Nephron (organoid): ENCODE measurements at regions not wholly inside any gene's neighbourhood (a gene's known extent, or its start where the extent isn't known, plus 50 kb on each side); places are given as distances from the start of the nearest gene placed in this dataset.

ENCODE experiments used
- H3K27ac Mint-ChIP-seq, 3 experiments: 2 replicates each; pipeline ENCODE4 v1.8.0; 2020; ENCODE audit warnings: mixed read lengths in 3 of 3, mild to moderate bottlenecking in 2 of 3, moderate library complexity in 1 of 3
- H3K27me3 Mint-ChIP-seq: 2 replicates; pipeline ENCODE4 v1.8.0; 2021; ENCODE audit warnings: low read depth, mild to moderate bottlenecking, moderate library complexity, mixed read lengths
- H3K36me3 Mint-ChIP-seq: 2 replicates; pipeline ENCODE4 v1.8.0; 2020; ENCODE audit warnings: low read depth, mixed read lengths
- H3K4me1 Mint-ChIP-seq: 2 replicates; pipeline ENCODE4 v1.8.0; 2020; ENCODE audit warnings: mixed read lengths
- H3K4me3 Mint-ChIP-seq, 3 experiments: 2 replicates each; pipeline ENCODE4 v1.8.0; 2020; ENCODE audit warnings: mild to moderate bottlenecking in 3 of 3, mixed read lengths in 3 of 3, moderate library complexity in 2 of 3
- H3K9me3 Mint-ChIP-seq: 2 replicates; pipeline ENCODE4 v1.8.0; 2020; ENCODE audit warnings: mixed read lengths
- CTCF ChIP-seq, 3 experiments: fragments of 200-600 bp; sonication (generic); IDR thresholded peaks; one replicate each; pipeline ENCODE4 v1.5.0; 2021; ENCODE audit warnings: antibody characterized with exemption in 3 of 3; ENCODE audit not compliant: unreplicated experiment in 3 of 3

GRCh38 chr6:164159061-164159460, 744.5 kb downstream of the QKI start:
- Mint-ChIP-seq H3K27me3 (peaks cover 15% of the 10 kb centered on the region), H3K9me3 (peaks cover 28% of the 10 kb centered on the region), H3K27ac (no peak overlapping the region), H3K4me3 (no peak overlapping the region), H3K4me1 (peaks cover 5% of the 10 kb centered on the region), H3K36me3 (no peaks in the 10 kb centered on the region)
- no peak for TF ChIP-seq CTCF (IDR thresholded peaks at IDR 0.05; ENCODE audit: unreplicated experiment in 3 of 3)

DNA sequence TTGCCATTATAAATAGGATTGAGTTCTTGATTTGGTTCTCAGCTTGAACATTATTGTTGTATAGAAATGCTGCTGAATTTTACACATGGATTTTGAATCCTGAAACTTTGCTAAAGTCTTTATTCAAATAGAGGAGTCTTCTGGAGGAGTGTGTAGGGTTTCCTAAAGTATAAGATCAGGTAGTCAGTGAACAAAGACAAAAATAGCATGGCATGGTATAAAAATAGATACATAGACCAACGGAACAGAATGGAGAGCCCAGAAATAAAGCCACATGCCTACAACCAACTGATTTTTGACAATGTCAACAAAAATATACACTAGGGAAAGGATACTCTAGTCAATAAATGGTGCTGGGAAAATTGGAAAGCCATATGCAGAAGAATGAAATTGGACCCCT, 740.1 kb downstream of the QKI start:
- Mint-ChIP-seq H3K36me3 (no peaks in the 10 kb centered on the region), H3K4me3 (no peak overlapping the region), H3K4me1 (peaks cover 16% of the 10 kb centered on the region), H3K9me3 (peaks cover 20% of the 10 kb centered on the region), H3K27me3 (peaks cover 16% of the 10 kb centered on the region), H3K27ac (no peak overlapping the region)
- TF ChIP-seq CTCF (IDR thresholded peaks at IDR 0.05; ENCODE audit: unreplicated experiment in 3 of 3): no peak

DNA sequence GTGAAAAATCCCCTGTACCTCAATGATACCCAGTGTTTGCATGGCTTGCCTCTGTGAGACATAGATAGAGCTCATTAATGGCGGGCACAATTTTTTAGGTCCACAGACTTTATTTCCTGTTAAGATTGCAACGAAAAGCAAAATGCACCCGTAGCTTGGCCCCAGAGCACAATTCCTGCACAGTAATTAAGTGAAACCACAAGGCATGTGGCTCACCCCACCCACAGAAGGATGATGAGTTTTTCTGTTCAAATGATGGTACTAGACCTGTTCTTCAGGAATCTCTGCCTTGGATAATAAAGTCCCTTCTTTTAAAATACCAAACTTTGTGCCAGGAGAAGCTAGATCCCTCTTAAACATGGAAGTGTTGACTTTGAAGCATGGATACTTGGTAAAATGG, 738.1 kb downstream of the QKI start:
- Mint-ChIP-seq H3K4me3 (no peak overlapping the region), H3K9me3 (peaks cover 10% of the 10 kb centered on the region), H3K27ac (no peak overlapping the region), H3K4me1 (peaks cover 25% of the 10 kb centered on the region), H3K36me3 (no peaks in the 10 kb centered on the region), H3K27me3 (peaks cover 5% of the 10 kb centered on the region)
- TF ChIP-seq CTCF (IDR thresholded peaks at IDR 0.05; ENCODE audit: unreplicated experiment in 3 of 3): no peak

- H3K4me3 Mint-ChIP-seq: no peak overlapping the region
- peaks cover 11% of the 10 kb centered on the region for H3K9me3 Mint-ChIP-seq
- no peaks in the 10 kb centered on the region for H3K36me3 Mint-ChIP-seq
- no peak overlapping the region for H3K27ac Mint-ChIP-seq
- peaks cover 4% of the 10 kb centered on the region for H3K27me3 Mint-ChIP-seq
- no peak for TF ChIP-seq CTCF (IDR thresholded peaks at IDR 0.05; ENCODE audit: unreplicated experiment in 3 of 3)
- H3K4me1 Mint-ChIP-seq: peaks cover 25% of the 10 kb centered on the region
These were observed 736.9 kb downstream of the QKI start for GRCh38 chr6:164151161-164152120.

GRCh38 chr6:164150232-164150631, 735.7 kb downstream of the QKI start:
- Mint-ChIP-seq H3K4me3 (no peak overlapping the region), H3K9me3 (peaks cover 10% of the 10 kb centered on the region), H3K27me3 (peaks cover 4% of the 10 kb centered on the region), H3K36me3 (no peaks in the 10 kb centered on the region), H3K27ac (peak overlapping the region in 1 of 3 experiments; percentile 6), H3K4me1 (peaks cover 25% of the 10 kb centered on the region)
- TF ChIP-seq CTCF (IDR thresholded peaks at IDR 0.05; ENCODE audit: unreplicated experiment in 3 of 3): no peak

- H3K27ac Mint-ChIP-seq: no peak overlapping the region
- peaks cover 3% of the 10 kb centered on the region for H3K9me3 Mint-ChIP-seq
- TF ChIP-seq CTCF (IDR thresholded peaks at IDR 0.05; ENCODE audit: unreplicated experiment in 3 of 3): no peak
- H3K36me3 Mint-ChIP-seq: no peaks in the 10 kb centered on the region
- H3K27me3 Mint-ChIP-seq: peaks cover 4% of the 10 kb centered on the region
- peak overlapping the region in 1 of 3 experiments; percentile 6 for H3K4me3 Mint-ChIP-seq
- peaks cover 20% of the 10 kb centered on the region for H3K4me1 Mint-ChIP-seq
These were observed 734.3 kb downstream of the QKI start for GRCh38 chr6:164148788-164149187.
